Stimulated activated CD8-positive, alpha-beta memory T cell treated with anti-CD3 and anti-CD28 coated beads, Interleukin-2, amount 100 ng/mL, for 48 hours (primary cell): ENCODE measurements at regions not wholly inside any gene's neighbourhood (a gene's known extent, or its start where the extent isn't known, plus 50 kb on each side); places are given as distances from the start of the nearest gene placed in this dataset.
"Not testable (repeated sequence)": the region's sequence is repeated elsewhere in the genome, so short reads cannot be mapped to it uniquely, and the experiment has no call there.

Experiments used
- DNase-seq, 2 donors: peaks; one replicate each; pipeline ENCODE4 v3.0.0-alpha.2; 2020; ENCODE audit warnings: low read depth in 2 of 2

DNA sequence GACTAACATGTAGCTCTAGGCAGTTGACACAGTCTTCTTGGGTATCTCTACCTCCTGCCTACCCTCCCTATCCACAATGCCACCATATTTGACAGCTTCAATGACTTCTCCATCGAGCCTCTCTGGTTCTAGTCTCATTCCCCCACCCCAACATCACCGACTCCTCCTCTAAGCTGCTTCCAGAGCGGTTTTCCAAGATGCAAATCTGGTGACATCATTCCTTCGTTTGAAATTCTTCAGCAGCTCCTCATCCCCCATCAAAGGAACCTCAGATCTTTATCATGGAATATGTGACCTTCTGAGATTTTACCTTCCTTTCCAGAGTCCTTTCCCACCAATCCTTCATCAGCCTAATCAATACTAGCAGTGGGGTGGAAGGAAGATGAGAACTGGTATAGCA lies 352.4 kb upstream of the RUNX1 start:
- no peak for DNase-seq

GRCh38 chr21:35400233-35400939 lies 351.3 kb upstream of the RUNX1 start:
- DNase-seq, result no peak

DNA sequence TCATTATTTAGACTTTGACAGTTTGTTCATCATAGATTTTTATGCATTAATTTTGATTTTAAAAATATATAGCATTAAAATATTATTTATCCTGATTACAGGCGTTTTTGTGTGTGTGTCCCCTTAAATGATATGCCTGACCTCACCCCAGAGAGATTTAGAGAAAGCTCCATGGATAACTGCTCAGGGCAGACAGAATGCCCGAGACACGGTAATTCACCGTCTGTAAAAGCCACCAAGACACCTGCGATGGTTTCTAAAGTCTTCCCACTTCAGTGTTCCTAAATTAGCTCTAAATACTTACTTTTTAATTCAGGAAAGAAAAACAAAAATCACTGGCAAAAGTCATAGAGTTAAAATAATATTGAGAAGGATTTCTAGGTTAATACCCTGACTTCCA lies 350.6 kb upstream of the RUNX1 start:
- DNase-seq, result no peak

GRCh38 chr21:35399002-35399530 lies 350.0 kb upstream of the RUNX1 start:
- DNase-seq, result no peak

DNA sequence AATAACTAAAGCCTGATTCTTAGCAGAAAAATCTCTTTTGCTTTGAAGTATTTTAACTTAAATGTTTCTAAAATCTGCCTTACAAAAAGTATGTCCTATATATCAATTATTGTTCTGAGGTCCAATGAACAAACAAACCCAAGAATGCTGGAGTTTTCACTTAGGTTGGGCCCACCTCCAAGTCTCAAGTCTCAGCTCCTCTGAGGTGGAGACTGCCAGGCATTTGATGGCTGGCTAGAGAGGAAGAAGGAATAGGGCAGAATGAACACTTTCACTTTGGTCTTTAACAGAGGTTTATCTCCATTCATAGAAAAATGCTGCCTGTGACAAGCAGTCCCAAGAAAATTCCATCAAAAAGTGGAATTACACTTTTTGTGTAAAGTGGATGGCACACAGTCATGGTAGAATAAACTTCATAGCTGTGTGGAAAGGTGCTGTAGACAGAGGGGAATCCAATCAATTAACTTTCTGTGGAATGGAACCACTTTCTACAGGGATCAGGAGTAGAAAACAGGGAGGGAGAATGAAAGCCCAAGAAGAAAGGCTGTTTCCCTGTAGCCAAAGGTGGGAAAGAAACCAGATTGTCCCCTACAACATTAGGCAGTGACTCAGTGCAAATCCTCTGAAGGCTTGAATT lies 349.4 kb upstream of the RUNX1 start:
- no peak for DNase-seq

DNA sequence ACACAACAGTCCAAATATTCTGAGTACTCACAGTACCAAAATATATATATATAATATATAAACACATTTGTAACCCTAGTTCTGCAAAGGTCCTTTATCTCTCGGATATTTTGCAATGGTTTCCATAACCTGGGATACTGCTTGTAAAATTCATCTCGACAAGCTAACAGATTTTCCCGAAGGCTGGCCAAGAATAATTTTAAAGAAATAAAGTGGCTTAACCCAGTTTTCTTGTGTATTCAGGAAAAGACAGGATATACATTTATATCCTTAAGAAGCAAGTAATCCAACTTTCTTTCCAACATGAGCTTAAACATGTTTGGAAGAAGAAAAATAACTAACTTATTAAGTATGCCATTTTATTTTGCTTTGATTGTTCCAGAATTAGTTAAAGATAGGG lies 348.7 kb upstream of the RUNX1 start:
- DNase-seq, result no peak

GRCh38 chr21:35396655-35397054 lies 347.6 kb upstream of the RUNX1 start:
- no peak for DNase-seq

GRCh38 chr21:35395728-35396127 lies 346.6 kb upstream of the RUNX1 start:
- no peak for DNase-seq

DNA sequence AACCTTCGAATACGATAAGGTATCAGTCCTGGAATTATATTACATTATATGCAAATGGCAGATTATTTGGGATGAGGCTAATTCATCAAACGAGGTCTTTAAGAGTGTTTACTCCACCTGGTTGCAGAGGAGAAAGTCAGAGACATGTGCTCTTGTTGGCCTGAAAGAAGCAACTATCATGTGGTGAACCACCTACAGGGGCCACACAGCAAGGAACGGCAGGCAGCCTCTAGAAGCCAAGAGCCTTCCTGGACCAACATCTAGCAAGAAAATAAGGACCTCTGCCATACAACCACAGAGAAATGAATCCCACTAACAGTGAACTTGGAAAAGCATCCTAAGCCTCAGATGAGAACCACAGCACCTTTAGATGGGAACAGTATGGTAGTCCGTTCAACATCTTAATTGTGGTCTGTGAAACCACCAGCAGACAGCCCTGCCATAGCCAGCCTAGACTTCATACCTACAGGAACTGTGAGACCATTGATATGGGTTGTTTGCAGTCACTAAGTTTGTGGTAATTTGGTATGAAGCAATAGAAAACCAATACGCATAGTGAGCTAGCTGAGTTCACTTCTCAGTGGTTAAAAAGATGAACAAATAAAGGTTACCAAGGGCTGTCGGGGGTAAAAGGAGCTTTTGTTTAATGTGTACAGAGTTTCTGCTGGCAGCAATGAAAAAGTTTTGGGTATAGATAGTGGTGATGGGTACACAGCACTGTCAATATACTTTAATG lies 345.7 kb upstream of the RUNX1 start:
- no peak for DNase-seq

- no peak for DNase-seq
These were observed 344.9 kb upstream of the RUNX1 start for GRCh38 chr21:35394049-35394448.

- no peak for DNase-seq
These were observed 341.1 kb upstream of the RUNX1 start for GRCh38 chr21:35390013-35390776.

DNA sequence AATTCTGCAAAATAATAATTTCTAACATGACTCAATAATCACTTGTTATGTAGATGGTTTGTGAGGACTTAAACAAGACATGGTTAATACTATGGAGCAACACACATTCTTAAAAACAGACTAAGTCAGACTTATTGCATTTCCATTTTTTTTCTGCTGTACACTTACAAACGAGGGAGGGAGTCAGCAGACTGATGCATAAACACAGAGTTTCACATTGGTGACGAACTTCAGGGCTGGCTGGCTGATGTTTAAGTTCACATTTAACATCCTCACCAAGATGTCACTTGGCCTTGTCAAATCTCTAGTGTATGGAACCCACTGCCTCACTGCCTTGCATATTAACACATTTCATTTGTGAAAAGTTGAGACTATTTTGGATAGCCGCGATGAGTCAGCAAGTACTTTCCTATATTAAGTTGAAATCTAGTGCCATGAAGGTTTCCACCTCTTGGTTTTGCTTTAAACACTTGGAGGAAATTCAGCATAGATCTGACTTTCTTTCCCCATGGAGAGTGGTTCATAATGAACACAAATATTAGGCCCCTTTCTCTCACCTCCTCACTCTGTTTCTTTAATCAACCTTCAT lies 337.5 kb upstream of the RUNX1 start:
- no peak for DNase-seq

DNA sequence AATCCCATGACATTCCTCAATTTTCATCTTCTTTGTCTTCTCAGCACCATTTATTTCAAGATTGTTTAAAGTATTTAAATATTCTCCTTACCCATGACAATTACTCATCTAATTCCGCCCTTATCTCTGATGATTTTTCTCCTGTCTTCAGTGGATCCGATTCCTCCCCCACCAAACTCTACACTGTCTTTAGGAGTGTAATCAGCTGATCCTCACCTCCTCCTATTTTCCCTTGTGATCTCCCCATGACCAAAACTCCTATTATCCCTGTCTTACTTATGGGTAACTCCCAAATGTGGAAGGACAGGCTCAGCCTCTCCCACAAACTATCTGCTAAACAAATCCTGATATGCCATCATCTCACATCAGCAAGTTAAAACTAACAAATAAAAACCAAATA lies 335.3 kb upstream of the RUNX1 start:
- no peak for DNase-seq

- no peak for DNase-seq
These were observed 333.6 kb upstream of the RUNX1 start for GRCh38 chr21:35382696-35383095.

DNA sequence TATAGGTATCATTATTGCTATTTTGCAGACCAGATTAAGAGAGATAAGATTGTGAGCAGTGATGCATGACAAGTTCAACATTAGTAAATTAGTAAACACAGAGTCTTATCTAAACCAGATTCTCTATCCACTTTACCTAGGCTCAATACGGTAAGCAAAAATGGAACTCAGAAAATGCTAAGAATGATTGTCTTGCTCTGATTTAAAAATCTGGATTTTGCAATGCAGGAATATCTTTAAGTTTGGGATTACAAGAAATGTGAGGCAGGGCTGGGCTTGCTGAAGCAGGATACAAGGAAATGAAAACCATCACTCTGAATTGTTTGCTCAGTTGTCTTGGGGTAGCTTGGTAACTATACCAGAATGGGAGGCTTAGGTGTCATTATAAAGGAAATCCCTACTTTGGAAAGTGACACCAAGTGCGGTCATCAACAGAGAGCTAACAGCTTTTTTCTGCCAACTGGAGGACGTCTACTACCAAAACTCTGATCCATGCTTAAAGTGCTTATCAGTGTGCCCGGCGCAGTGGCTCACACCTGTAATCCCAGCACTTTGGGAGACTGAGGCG lies 332.7 kb upstream of the RUNX1 start:
- DNase-seq, result no peak

- not testable (repeated sequence) for DNase-seq
These were observed 331.2 kb upstream of the RUNX1 start for GRCh38 chr21:35380304-35380703.

DNA sequence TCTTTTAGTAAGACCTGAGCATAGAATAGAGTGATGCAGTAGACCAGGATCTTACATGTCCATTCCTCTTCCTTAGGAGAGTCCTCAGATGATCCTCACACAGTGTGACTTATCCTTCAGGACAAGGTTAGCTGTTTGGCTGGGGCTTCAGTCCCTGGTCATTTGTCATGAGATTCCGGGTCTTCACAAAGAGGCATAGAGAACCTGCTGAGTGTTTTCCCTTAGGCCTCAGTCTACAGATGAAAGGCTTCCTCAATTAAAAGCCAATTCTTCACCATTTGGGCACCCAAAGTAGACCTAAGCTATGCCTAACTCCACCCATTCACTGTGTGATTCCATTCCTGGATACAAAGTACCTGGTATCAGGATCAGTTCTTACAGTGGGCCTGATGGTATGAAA lies 329.8 kb upstream of the RUNX1 start:
- no peak for DNase-seq

GRCh38 chr21:35377505-35378090 lies 328.5 kb upstream of the RUNX1 start:
- DNase-seq, result no peak

DNA sequence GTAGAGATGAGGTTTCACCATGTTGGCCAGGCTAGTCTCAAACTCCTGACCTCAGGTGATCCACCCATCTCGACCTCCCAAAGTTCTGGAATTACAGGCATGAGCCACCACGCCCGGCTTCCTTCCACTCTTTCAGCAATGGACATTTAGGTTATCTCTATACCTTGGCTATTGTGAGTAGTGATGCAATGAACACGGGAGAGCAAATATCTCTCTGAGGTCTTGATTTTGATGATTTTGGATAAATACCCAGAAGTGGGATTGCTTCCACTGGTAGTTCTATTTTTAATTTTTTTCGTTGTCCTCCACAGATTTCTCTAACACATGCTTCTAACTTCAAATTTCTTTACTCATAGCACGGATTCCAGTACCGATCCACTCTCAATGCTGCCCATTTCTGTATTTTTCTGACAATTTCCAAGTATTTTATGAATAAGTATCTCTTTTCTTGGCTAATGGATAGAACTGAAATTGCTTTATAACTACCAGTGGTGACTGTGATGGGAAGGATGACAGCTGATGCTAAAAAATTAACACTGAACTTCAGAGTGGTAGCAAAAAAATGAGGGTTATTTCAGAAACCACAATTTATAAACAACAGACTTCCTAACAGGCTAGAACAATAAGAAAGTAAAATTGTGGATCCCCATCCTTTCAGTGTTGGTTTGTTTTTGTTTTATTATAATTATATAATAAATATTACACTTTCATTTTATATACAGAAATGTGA lies 327.5 kb upstream of the RUNX1 start:
- DNase-seq, result no peak

DNA sequence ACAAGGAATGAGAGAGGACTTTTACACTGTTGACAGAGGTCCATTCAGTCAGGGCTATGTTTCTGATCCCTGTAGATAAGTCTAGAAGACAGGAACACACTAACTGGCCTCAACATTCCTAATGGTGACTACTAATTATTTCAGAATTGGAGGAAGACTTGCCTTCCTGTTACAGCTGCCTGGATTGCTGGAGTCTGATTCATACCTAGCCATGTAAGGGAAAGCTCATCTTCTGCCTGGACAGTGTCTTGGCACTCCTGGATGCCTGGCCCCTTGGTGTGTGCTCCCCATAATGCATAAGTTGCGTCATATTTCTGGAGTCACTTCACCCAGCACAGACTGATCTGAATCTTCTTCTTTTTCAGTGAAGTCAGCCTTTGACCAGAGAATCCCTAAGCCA lies 326.0 kb upstream of the RUNX1 start:
- no peak for DNase-seq
